ENCODE measurements at regions not wholly inside any gene's neighbourhood (a gene's known extent, or its start where the extent isn't known, plus 50 kb on each side); places are given as distances from the start of the nearest gene placed in this dataset.

DNA sequence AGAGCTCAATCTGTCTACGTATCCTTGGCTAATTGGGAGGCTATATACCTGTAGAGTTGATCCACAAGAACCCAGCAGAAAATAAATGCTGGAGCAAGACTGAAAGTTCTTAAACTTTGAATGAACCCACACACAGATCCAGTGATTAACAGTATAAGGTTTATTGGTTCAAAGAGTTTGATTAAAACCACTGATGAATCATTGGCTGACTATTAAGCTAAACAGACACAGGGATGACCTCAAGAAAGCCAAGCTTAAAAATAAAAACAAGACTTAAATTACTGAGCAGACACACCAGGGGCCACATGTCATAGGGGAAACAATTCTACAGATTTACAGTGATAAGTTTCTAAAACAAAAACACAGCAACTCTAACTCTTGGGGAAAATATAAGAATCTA lies 163.6 kb downstream of the SPATA31D1 start:
- H3K27me3 ChIP-seq = peaks cover 0 to 14% (median 0%) of the 10 kb centered on the region in 7 donors
- DNase-seq (no peak), ATAC-seq (no peak)
- no peak overlapping the region for H3K4me3 ChIP-seq
- WGBS, 2 donors = 84 to 93% methylated on average over 1 of the region's 1 CpG
- TF ChIP-seq, protein P1, sequence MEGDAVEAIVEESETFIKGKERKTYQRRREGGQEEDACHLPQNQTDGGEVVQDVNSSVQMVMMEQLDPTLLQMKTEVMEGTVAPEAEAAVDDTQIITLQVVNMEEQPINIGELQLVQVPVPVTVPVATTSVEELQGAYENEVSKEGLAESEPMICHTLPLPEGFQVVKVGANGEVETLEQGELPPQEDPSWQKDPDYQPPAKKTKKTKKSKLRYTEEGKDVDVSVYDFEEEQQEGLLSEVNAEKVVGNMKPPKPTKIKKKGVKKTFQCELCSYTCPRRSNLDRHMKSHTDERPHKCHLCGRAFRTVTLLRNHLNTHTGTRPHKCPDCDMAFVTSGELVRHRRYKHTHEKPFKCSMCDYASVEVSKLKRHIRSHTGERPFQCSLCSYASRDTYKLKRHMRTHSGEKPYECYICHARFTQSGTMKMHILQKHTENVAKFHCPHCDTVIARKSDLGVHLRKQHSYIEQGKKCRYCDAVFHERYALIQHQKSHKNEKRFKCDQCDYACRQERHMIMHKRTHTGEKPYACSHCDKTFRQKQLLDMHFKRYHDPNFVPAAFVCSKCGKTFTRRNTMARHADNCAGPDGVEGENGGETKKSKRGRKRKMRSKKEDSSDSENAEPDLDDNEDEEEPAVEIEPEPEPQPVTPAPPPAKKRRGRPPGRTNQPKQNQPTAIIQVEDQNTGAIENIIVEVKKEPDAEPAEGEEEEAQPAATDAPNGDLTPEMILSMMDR (IDR thresholded peaks at IDR 0.05) = no peak
- no peaks in the 10 kb centered on the region for H3K9me3 ChIP-seq
- no peak overlapping the region for H3K27ac ChIP-seq
- no peaks in the 10 kb centered on the region for H3K36me3 ChIP-seq
- peaks cover 0 to 8% (median 0%) of the 10 kb centered on the region in 9 donors for H3K4me1 ChIP-seq
- intact Hi-C loops (cut with DNase I) = no loop called here

- intact Hi-C loops (cut with DNase I) = no loop called here
- TF ChIP-seq, protein P1 (IDR thresholded peaks at IDR 0.05) = no peak
- no peak for ATAC-seq
Observed at GRCh38 chr9:82153032-82153431, 164.5 kb downstream of the SPATA31D1 start.

DNA sequence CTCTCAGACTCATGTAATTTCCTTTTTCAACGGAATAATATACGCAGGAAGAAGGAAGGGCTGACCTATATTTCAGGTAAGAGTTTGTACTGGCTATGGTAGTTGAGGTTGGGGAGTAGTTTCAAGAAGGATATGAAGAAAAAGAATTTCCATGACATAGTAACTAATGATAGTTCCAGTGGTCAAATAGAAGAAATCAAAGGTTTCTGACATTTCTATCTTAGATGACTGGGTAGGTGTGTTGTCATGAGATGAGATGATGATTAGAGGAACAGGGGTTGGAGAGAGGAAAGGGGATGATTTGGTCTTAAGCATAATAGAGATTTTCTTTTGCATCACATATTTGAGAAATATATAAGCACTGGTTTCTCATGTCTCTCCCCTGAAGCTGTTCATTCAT lies 166.0 kb downstream of the SPATA31D1 start:
- ATAC-seq (no peak), DNase-seq (no peak)
- no peaks in the 10 kb centered on the region for H3K36me3 ChIP-seq
- H3K27ac ChIP-seq = no peak overlapping the region
- intact Hi-C loops (cut with DNase I) = no loop called here
- H3K4me3 ChIP-seq = no peak overlapping the region
- H3K27me3 ChIP-seq = peaks cover 0 to 2% (median 0%) of the 10 kb centered on the region in 7 donors
- H3K9me3 ChIP-seq = no peaks in the 10 kb centered on the region
- no peaks in the 10 kb centered on the region for H3K4me1 ChIP-seq
- TF ChIP-seq, protein P1 (IDR thresholded peaks at IDR 0.05) = no peak
- 81 to 84% methylated on average over 2 of the region's 2 CpGs for whole genome bisulfite sequencing, 2 donors

More at GRCh38 chr9:82153032-82153431, 164.5 kb downstream of the SPATA31D1 start:
- Histone ChIP-seq H3K4me3 (no peak overlapping the region), H3K36me3 (no peaks in the 10 kb centered on the region), H3K9me3 (no peaks in the 10 kb centered on the region), H3K4me1 (peaks cover 0 to 8% (median 0%) of the 10 kb centered on the region in 9 donors), H3K27me3 (peaks cover 0 to 13% (median 0%) of the 10 kb centered on the region in 7 donors), H3K27ac (no peak overlapping the region)
- DNase-seq = no peak

GRCh38 chr9:82161876-82162275 lies 173.3 kb downstream of the SPATA31D1 start:
- no peaks in the 10 kb centered on the region for H3K9me3 ChIP-seq
- DNase-seq (no peak), ATAC-seq (no peak)
- H3K4me3 ChIP-seq = no peak overlapping the region
- H3K4me1 ChIP-seq = no peaks in the 10 kb centered on the region
- 85 to 90% methylated on average over 3 of the region's 3 CpGs for WGBS, 2 donors
- no peak overlapping the region for H3K27ac ChIP-seq
- intact Hi-C loops (cut with DNase I) = no loop called here
- H3K36me3 ChIP-seq = no peaks in the 10 kb centered on the region
- peaks cover 0 to 5% (median 0%) of the 10 kb centered on the region in 7 donors for H3K27me3 ChIP-seq
- TF ChIP-seq, protein P1 (IDR thresholded peaks at IDR 0.05) = no peak

All from heart right ventricle (tissue), 16 donors.